T-helper 1 cell treated with Interleukin-12 subunit alpha and Interleukin-12 subunit beta and Interleukin-4 antibody, amounts not matched to agents 30 ng/mL and 1 ng/mL, for 36 hours (primary cell): ENCODE measurements at regions not wholly inside any gene's neighbourhood (a gene's known extent, or its start where the extent isn't known, plus 50 kb on each side); places are given as distances from the start of the nearest gene placed in this dataset.
"Not testable (repeated sequence)": the region's sequence is repeated elsewhere in the genome, so short reads cannot be mapped to it uniquely, and the experiment has no call there.

Source experiments
- intact Hi-C: fragments of 100-400 bp; cut with micrococcal nuclease; formaldehyde crosslinking; loops from one replicate; pipeline ENCODE4 v1.15.1; 2024

DNA sequence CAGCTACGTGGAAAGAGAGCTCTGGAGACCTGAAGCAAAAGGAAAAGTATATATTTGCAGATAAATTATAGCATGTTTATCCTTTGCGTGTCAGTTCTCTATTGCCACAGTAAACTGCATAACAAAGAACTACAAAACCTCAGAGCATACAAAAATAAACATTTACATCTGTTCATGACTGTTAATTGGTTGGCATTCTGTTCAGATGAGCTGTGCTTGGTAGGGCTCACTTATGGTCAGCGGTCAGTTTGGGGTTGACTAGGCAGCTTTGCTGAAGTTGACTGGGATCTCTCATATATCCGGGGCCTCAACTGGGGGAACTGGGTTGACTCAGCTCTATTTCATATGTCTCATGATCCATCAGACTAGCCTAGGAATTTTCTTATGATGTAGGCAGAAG is 257.7 kb downstream of the TLE1 start:
- intact Hi-C loops = no loop called here

DNA sequence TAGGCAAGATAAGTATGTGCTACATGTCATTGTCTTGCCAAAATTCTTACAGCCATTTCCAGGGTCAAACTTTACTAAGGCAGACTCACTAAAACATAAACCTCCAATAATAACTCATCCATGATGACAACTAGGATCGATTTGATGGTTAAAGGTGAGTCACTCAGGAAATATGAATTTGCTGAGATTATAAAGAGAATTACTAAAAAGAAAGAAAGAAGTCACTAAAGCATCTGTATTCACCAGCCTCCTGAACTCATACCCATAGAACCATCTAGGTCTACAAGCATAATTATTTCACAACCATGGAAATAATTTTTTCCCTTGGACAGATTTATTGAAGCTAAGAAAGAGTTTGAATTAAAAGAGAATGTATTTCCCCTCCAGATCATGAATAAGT is 258.6 kb downstream of the TLE1 start:
- intact Hi-C loops = no loop called here

GRCh38 chr9:81427870-81428269 is 261.5 kb downstream of the TLE1 start:
- intact Hi-C loops = no loop called here

- intact Hi-C loops = no loop called here
Observed at GRCh38 chr9:81424431-81424830, 264.9 kb downstream of the TLE1 start.

DNA sequence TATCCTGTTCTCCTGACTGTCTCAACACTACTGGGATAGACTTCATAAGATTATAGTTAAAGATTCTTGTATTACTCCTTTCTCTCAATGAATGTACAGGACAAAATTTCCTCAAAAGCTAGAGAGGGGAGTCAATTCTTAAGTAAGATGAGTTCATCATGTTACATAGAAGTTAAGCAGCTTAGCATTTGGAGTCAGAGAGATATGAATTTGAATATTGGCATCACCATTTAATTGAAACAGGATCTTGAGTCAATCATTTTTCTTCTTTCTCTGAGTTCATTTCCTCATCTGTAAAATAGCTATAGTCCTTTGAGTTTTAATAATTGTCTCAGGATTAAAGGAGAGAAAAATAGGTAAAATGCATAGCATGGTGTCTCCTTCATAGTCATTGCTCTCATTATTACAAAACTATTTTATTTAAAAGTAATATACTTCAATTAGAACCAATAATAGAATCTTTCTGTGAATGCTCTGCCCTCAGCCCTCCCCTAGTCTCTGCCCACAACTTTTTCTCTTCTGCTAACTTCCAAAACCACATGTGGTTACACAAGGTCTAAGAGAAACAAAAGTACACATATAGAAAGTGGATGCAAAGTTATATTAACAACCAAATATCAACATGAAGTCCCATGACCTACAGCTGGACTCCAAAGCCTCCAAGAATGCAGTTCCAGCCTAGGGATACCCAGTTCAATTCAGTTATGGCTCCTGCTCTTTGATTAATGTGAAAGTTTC is 265.6 kb downstream of the TLE1 start:
- intact Hi-C loops = no loop called here

- intact Hi-C loops = not testable (repeated sequence)
Observed at GRCh38 chr9:81421090-81421489, 268.3 kb downstream of the TLE1 start.

DNA sequence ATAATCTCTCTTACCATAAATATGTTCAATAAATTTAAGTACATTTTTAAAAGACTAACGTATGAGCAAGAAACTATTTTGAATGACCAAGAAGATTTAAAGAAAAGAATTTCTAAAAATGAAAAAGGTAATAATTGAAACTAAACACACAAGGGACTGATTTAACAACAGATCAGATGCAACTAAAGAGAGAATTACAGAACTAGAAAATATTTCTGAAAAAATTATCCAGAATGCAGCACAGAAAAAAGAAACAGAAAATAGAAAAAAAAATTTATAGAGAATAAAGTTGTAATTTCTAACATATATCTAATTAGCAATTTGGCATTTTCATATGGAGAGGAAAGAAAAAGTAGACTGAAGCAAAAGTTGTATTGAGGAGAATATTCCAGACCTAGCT is 269.3 kb downstream of the TLE1 start:
- intact Hi-C loops = no loop called here

- intact Hi-C loops = no loop called here
Observed at GRCh38 chr9:81417941-81418340, 271.4 kb downstream of the TLE1 start.

- intact Hi-C loops = no loop called here
Observed at GRCh38 chr9:81417299-81417675, 272.1 kb downstream of the TLE1 start.

GRCh38 chr9:81416476-81417298 is 272.7 kb downstream of the TLE1 start:
- intact Hi-C loops = no loop called here

DNA sequence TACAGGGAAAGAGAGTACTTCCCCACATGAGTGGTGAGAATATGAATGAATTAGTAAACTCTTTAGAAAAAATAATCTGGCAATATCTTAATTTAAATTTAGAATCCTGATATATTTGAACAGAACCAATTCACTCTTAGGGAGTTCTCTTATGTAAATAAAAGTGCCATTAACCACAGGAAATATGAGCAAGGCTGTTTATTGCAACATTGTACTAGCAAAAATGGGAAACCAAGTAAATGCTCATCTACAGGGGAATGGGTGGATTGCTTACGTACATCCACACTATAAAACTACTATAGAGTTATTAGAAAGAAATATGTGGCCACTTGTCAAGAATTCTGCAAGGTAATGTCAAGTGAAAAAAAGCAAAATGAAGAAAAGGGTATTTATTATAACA is 274.5 kb downstream of the TLE1 start:
- intact Hi-C loops = no loop called here

GRCh38 chr9:81411961-81412360 is 277.4 kb downstream of the TLE1 start:
- intact Hi-C loops = no loop called here

- intact Hi-C loops = no loop called here
Observed at GRCh38 chr9:81410201-81410600, 279.1 kb downstream of the TLE1 start.

DNA sequence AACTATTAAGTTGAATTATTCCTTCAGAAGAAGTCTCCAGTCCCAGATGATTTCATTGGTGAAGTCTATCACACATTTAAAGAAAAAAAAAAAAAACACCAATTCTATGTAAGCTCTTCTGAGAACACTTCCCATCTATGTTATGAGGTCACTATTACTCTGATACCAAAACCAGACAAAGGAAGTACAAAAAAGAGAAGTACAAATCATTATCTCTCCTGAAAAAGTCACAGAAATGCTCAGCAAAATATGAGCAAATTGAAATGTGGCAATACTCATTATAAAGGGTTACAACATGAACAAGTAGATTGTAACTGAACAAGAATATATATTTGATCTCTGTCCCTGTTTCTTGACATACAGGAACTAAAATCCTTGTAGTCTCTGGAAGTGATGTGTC is 280.4 kb downstream of the TLE1 start:
- intact Hi-C loops = no loop called here

DNA sequence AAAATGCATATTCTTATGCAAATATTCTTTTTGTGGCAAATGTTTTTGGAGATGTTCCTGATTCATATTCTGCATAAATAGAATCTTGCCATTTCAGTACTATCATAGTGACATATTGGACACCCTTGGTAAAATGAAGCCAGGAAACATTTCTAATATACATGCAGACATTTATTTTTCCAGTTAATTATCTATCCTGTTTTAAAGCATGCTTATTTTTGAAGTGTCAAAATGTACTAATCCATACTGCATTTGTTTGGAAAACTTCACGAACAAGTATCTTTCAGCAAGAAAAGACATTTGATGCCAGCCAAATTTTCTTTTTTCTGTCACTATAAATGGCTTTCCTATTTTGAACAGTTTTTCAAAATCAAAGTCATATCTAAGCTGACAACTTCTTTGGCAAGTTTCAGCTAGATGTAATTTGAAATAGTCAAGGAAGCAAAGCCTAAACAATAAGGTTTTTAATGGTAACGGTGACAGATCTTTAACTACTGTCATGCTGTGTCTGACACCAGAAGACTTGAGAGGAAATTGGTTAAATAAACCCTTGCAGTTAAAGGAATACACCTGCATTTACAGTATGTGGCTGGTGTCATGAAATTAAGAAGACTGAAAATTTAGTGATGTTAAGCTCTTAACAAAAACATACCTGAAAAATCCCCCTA is 284.3 kb downstream of the TLE1 start:
- intact Hi-C loops = no loop called here

DNA sequence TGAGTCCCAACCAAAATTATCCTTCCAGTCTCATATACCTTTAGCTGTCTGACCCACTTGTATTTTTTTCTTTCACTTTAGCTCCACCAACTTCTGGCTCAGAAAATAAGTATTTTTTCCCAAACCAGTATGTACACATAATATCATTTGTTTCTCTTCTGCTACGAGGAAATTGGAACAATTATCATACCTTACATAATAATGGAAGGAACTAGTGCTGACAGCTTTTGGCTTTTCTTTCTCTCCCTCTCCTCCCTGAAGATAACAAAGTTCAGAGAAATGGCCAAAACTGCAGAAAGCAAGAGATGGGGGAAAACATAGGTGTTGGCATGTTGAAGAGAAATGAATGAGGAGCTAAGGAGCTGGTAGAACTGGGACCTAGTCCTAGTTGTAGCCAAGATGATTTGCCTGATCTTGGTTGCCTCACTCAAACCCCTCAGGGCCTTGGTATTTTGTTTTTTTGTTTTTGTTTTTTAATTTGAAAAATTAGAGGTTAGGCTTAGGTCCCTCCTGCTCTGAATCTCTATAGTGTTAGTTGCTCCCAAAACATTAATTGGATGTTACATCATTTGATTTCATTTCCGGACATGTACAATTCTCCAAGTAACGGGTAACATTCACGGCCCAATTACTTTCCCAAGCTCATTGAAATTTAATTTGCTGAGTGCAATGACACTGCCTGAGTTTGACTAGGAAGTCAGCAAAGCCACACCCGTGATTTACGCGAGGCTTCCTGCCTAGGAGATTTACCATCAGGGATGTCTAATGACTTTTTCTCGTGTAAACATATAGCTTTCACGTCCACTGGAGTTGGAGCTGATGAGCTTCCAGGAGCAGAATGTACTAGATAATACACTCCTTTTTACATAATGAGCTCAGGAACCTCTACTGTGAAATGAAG is 291.6 kb downstream of the TLE1 start:
- intact Hi-C loops = no loop called here

DNA sequence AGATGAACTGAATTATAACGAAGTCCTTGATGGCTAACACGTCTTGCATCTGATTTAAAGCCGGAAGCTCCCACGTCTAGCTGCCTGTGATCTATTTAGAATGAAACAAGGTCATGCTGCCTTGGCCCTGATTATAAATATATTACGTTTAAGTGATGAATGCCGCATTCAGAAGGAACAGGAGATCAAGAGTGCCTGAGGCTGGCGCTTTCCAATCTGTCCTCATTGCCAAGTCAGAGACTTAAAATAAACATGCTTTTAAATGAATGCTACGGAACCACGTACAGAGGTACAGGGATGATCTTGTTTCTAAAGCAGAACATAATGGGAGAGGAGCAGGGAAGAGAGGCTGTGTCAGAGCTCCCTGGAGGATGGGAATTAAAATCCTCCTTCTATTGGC is 292.8 kb downstream of the TLE1 start:
- intact Hi-C loops = no loop called here

DNA sequence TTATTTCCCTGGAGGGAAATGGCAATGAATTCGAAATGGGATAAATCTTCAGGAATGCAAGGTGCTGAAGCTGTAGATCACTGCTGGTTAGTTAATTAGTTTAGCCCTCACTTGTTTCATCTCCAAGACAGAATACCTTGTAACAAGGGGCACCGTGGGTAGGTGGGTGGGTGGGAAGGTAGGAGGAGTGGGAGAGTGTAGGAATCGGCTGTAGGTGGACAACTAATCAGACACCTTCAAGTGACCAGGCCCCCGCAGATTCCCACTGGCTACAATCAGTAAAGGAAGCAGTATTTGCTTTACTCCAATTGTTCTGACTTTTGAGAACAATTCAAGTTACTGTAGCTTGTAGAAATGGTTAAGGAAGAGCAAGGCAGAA is 293.7 kb downstream of the TLE1 start:
- intact Hi-C loops = no loop called here

GRCh38 chr9:81394881-81395675 is 294.3 kb downstream of the TLE1 start:
- intact Hi-C loops = no loop called here

DNA sequence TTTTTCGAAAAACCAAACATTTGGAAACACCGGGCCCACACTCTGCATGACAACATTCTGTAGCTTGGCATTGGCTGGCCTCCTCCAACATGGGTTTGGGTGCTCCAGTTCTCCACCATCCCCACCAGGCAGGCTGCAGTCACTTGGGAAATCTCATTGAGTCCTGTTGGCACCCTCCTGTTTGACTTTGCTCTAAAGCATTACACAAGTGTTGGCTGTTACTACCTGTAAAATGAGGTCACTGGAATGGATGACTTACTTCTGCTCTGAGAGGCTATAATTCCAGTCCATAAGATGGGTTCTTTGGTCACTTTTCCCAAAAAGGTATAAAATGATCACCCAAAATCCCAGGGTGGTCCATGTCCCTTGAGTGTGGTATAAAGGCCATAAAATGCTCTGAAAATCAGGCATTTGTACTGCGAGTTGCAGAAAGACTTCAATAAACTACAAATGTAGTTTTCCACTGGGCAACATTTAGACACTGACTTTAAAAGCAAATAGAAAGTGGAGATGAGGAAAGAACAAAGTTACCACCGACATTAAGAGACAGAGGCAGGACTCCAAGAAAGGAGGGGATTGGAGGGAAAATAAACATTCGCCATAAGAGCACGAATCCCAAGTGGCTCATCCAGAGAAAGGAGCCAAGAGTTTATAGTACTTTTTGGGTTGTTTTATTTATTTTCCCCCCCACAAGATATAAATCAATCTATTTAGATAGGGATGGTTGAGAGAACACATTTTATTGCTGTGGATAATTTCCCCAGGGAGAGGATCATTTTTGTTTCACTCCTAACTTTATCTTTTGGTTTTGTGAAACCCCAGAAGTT is 295.1 kb downstream of the TLE1 start:
- intact Hi-C loops = no loop called here
